Subcutaneous abdominal adipose tissue (tissue), 5 donors: ENCODE measurements at regions not wholly inside any gene's neighbourhood (a gene's known extent, or its start where the extent isn't known, plus 50 kb on each side); places are given as distances from the start of the nearest gene placed in this dataset.
A peak's percentile ranks its signal among the peaks of the same experiment; 100 is the strongest.

Source experiments
- H3K27ac ChIP-seq: one replicate; pipeline ENCODE4 v1.7.0; 2013; ENCODE audit warnings: low read depth, mild to moderate bottlenecking, inconsistent platforms, low read length, moderate library complexity
- H3K27me3 ChIP-seq, 5 donors: one replicate each; pipeline ENCODE4 v1.7.0; 2013; ENCODE audit warnings: low read length in 5 of 5, inconsistent platforms in 1 of 5; ENCODE audit not compliant: control insufficient read depth in 5 of 5, insufficient read depth in 4 of 5
- H3K36me3 ChIP-seq, 5 donors: one replicate each; pipeline ENCODE4 v1.7.0; 2013; ENCODE audit warnings: low read length in 5 of 5; ENCODE audit not compliant: control insufficient read depth in 5 of 5, insufficient read depth in 5 of 5
- H3K4me1 ChIP-seq, 5 donors: one replicate each; pipeline ENCODE4 v1.7.0; 2013; ENCODE audit warnings: low read length in 5 of 5, mild to moderate bottlenecking in 3 of 5, moderate library complexity in 1 of 5; ENCODE audit not compliant: control insufficient read depth in 5 of 5, insufficient read depth in 5 of 5
- H3K4me3 ChIP-seq, 5 donors: one replicate each; pipeline ENCODE4 v1.7.0; 2013; ENCODE audit warnings: low read length in 5 of 5, low read depth in 1 of 5
- H3K9ac ChIP-seq, 5 donors: one replicate each; pipeline ENCODE4 v1.7.0; 2013; ENCODE audit warnings: low read length in 5 of 5, mild to moderate bottlenecking in 4 of 5, moderate library complexity in 3 of 5
- H3K9me3 ChIP-seq, 5 donors: one replicate each; pipeline ENCODE4 v1.7.0; 2013; ENCODE audit warnings: low read length in 5 of 5; ENCODE audit not compliant: control insufficient read depth in 5 of 5
- donor health status: healthy.
- donor health status: healthy.
- donor health status: healthy.
- donor health status: healthy.
- donor health status: healthy.

DNA sequence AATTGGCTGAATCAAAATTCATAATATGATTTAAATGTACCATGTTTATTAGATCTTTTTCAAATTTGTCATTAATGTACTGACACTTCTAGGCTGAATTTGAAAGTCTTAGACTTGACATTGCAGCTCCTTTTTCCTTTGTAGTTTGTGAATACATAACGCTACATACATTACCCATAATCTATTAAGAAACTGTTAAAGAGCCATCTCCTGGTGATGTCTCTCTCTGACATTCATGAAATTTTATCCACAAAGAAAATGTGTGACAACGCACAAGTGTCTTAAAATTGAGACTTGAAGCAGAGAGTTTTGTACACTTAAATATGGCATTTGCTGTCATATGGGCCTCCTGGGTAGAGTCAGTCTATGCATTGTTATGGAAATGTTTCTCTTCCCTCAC, 320.2 kb upstream of the ARGLU1 start:
- Histone ChIP-seq H3K27ac (no peak overlapping the region), H3K9me3 (peaks cover 0 to 2% (median 0%) of the 10 kb centered on the region in 5 donors), H3K27me3 (no peaks in the 10 kb centered on the region), H3K9ac (no peak overlapping the region), H3K4me3 (no peak overlapping the region), H3K4me1 (peaks cover 0 to 29% (median 12%) of the 10 kb centered on the region in 5 donors), H3K36me3 (no peaks in the 10 kb centered on the region)

DNA sequence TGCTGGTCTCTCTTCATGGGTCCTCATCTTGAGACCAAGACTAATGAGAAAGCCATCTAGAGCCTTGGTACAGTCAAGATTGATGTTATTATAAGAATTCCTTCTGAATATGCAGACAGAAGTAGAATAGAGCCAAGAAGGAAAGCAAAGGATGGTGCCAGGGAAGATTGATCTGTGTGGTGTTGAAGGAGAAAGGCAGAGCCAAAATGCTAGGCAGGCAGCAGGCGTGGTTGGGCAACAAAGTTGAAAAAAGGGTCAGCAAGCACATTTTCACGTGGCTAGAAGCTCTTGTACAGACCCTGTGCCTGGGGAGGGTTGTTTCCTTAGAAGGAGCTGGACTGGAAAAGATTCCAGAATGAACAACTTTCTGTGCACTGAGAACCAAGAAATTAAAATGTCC, 319.7 kb upstream of the ARGLU1 start:
- no peak overlapping the region for H3K27ac ChIP-seq
- no peak overlapping the region for H3K4me3 ChIP-seq
- no peaks in the 10 kb centered on the region for H3K36me3 ChIP-seq
- no peaks in the 10 kb centered on the region for H3K27me3 ChIP-seq
- H3K9ac ChIP-seq: no peak overlapping the region
- peaks cover 0 to 2% (median 0%) of the 10 kb centered on the region in 5 donors for H3K9me3 ChIP-seq
- H3K4me1 ChIP-seq: peaks cover 0 to 33% (median 13%) of the 10 kb centered on the region in 5 donors

GRCh38 chr13:106883976-106884375, 316.0 kb upstream of the ARGLU1 start:
- Histone ChIP-seq H3K9ac (no peak overlapping the region), H3K4me1 (peaks cover 0 to 45% (median 23%) of the 10 kb centered on the region in 5 donors), H3K27ac (no peak overlapping the region), H3K4me3 (no peak overlapping the region), H3K9me3 (peaks cover 0 to 2% (median 0%) of the 10 kb centered on the region in 5 donors), H3K36me3 (no peaks in the 10 kb centered on the region), H3K27me3 (no peaks in the 10 kb centered on the region)

GRCh38 chr13:106882246-106882645, 314.3 kb upstream of the ARGLU1 start:
- H3K36me3 ChIP-seq: no peaks in the 10 kb centered on the region
- no peak overlapping the region for H3K9ac ChIP-seq
- no peak overlapping the region for H3K4me3 ChIP-seq
- no peaks in the 10 kb centered on the region for H3K9me3 ChIP-seq
- H3K27me3 ChIP-seq: no peaks in the 10 kb centered on the region
- H3K27ac ChIP-seq: peak overlapping the region; percentile 74
- H3K4me1 ChIP-seq: peaks cover 0 to 38% (median 17%) of the 10 kb centered on the region in 5 donors

- H3K9me3 ChIP-seq: no peaks in the 10 kb centered on the region
- H3K4me3 ChIP-seq: no peak overlapping the region
- H3K27ac ChIP-seq: no peak overlapping the region
- H3K9ac ChIP-seq: no peak overlapping the region
- no peaks in the 10 kb centered on the region for H3K36me3 ChIP-seq
- no peaks in the 10 kb centered on the region for H3K27me3 ChIP-seq
- H3K4me1 ChIP-seq: peaks cover 0 to 28% (median 11%) of the 10 kb centered on the region in 5 donors
Observed at GRCh38 chr13:106879806-106880205, 311.9 kb upstream of the ARGLU1 start.

DNA sequence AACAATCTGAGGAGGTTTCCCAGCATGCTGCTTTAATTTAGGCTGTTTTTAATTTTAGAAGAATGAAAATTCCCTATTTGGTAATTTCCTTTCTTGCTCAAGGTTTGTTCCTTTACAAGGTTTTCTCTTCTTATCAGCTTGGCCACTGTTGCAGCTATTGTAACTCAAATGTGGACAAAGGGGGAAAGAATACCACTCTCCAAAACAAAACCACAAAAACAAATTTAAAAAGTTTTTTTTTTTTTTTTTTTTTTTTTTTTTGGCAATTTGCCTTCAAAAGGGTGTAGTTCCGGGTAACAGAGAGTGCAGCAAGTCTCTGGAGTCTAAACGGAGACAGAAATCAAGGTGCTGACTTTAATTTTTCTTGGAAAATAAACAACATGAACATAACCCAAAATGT, 306.4 kb upstream of the ARGLU1 start:
- no peaks in the 10 kb centered on the region for H3K36me3 ChIP-seq
- peaks cover 0 to 17% (median 9%) of the 10 kb centered on the region in 5 donors for H3K4me1 ChIP-seq
- H3K27ac ChIP-seq: peak overlapping the region; percentile 54
- no peaks in the 10 kb centered on the region for H3K27me3 ChIP-seq
- H3K9ac ChIP-seq: no peak overlapping the region
- H3K4me3 ChIP-seq: no peak overlapping the region
- no peaks in the 10 kb centered on the region for H3K9me3 ChIP-seq

GRCh38 chr13:106873810-106874209, 305.9 kb upstream of the ARGLU1 start:
- no peak overlapping the region for H3K9ac ChIP-seq
- no peaks in the 10 kb centered on the region for H3K27me3 ChIP-seq
- peak overlapping the region; percentile 54 for H3K27ac ChIP-seq
- H3K4me1 ChIP-seq: peaks cover 0 to 17% (median 9%) of the 10 kb centered on the region in 5 donors
- H3K9me3 ChIP-seq: no peaks in the 10 kb centered on the region
- H3K36me3 ChIP-seq: no peaks in the 10 kb centered on the region
- no peak overlapping the region for H3K4me3 ChIP-seq

DNA sequence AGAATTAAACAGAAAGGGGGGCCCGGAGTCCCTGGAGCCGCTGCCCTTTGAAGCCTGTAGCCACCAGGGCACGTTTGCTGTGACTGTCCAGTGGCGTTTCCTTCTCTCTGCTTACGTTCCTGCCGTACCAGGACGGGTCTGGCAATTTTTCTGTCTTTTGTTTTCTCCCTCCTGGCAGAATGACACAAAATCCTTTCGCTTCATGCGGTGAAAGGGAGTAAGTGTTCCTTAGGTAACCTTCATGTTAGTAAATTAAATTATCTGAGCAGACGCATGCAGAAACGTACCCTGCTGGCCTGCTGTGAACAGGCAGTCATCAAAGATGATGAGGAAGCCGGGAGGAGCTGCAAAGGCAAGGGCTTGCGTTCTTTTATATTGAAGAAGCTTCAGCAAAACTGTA, 299.3 kb upstream of the ARGLU1 start:
- peaks cover 0 to 19% (median 8%) of the 10 kb centered on the region in 5 donors for H3K4me1 ChIP-seq
- H3K36me3 ChIP-seq: no peaks in the 10 kb centered on the region
- H3K4me3 ChIP-seq: peak overlapping the region; percentile 48 to 64 (median 56)
- H3K27ac ChIP-seq: no peak overlapping the region
- H3K9me3 ChIP-seq: no peaks in the 10 kb centered on the region
- H3K27me3 ChIP-seq: no peaks in the 10 kb centered on the region
- peak overlapping the region in 2 of 5 donors; percentile 8 to 38 for H3K9ac ChIP-seq

- no peaks in the 10 kb centered on the region for H3K9me3 ChIP-seq
- peaks cover 0 to 11% (median 8%) of the 10 kb centered on the region in 5 donors for H3K4me1 ChIP-seq
- no peaks in the 10 kb centered on the region for H3K27me3 ChIP-seq
- no peak overlapping the region for H3K27ac ChIP-seq
- H3K9ac ChIP-seq: no peak overlapping the region
- no peak overlapping the region for H3K4me3 ChIP-seq
- H3K36me3 ChIP-seq: no peaks in the 10 kb centered on the region
Observed at GRCh38 chr13:106865716-106866440, 297.9 kb upstream of the ARGLU1 start.

GRCh38 chr13:106859533-106859904, 291.6 kb upstream of the ARGLU1 start:
- Histone ChIP-seq H3K27me3 (no peaks in the 10 kb centered on the region), H3K27ac (no peak overlapping the region), H3K9me3 (no peaks in the 10 kb centered on the region), H3K36me3 (no peaks in the 10 kb centered on the region), H3K4me1 (no peaks in the 10 kb centered on the region), H3K4me3 (no peak overlapping the region), H3K9ac (no peak overlapping the region)
